Gastrocnemius medialis (tissue), 4 donors: ENCODE measurements at regions not wholly inside any gene's neighbourhood (a gene's known extent, or its start where the extent isn't known, plus 50 kb on each side); places are given as distances from the start of the nearest gene placed in this dataset.

Experiments used
- ATAC-seq, 2 donors: fragments of 150-250 bp; one replicate each; pipeline ENCODE4 v1.9.1; 2016
- DNase-seq, 2 donors: peaks; one replicate each; pipeline ENCODE4 v3.0.0-alpha.2; 2019
- H3K27ac ChIP-seq, 4 donors: fragments of 200-600 bp; sonication (generic); 1 replicate in 1 of 4; 2 replicates in 3 of 4; pipeline ENCODE4 v1.5.1; 2016 to 2018; ENCODE audit warnings: mild to moderate bottlenecking in 2 of 4, moderate library complexity in 1 of 4
- H3K27me3 ChIP-seq, 3 donors: fragments of 200-600 bp; sonication (generic) in 2 of 3; 1 replicate in 1 of 3; 2 replicates in 2 of 3; pipeline versions ENCODE4 v1.5.1 to v1.6.0; 2016 to 2019; ENCODE audit warnings: mild to moderate bottlenecking in 1 of 3, moderate library complexity in 1 of 3
- H3K36me3 ChIP-seq, 2 donors: fragments of 200-600 bp; sonication (generic) in 1 of 2; one replicate each; pipeline ENCODE4 v1.5.1; 2017 to 2018
- H3K4me1 ChIP-seq, 2 donors: fragments of 200-600 bp; sonication (generic) in 1 of 2; one replicate each; pipeline ENCODE4 v1.5.1; 2016 to 2017; ENCODE audit warnings: mild to moderate bottlenecking in 2 of 2
- H3K4me3 ChIP-seq, 4 donors: fragments of 200-600 bp; sonication (generic) in 3 of 4; 1 replicate in 1 of 4; 2 replicates in 3 of 4; pipeline ENCODE4 v1.5.1; 2016 to 2019; ENCODE audit warnings: mild to moderate bottlenecking in 2 of 4
- H3K9me3 ChIP-seq, 3 donors: fragments of 200-600 bp; sonication (generic) in 2 of 3; 1 replicate in 1 of 3; 2 replicates in 2 of 3; pipeline ENCODE4 v1.5.1; 2016 to 2019
- POLR2A ChIP-seq, 2 donors: fragments of 450-650 bp; IDR thresholded peaks; one replicate each; pipeline ENCODE4 v1.6.1; 2017; ENCODE audit warnings: antibody characterized with exemption in 2 of 2, mild to moderate bottlenecking in 2 of 2, moderate library complexity in 2 of 2
- in situ Hi-C, 4 donors: fragments of 200-750 bp; cut with MboI; loops; one replicate each; pipeline versions ENCODE4 v1.15.0 to v1.8.0; 2017; ENCODE audit warnings: low sequenced_read_pairs in 4 of 4
- intact Hi-C: fragments of 100-400 bp; cut with DNase I; formaldehyde crosslinking; loops from one replicate; pipeline ENCODE4 v1.15.1; 2023; ENCODE audit warnings: low total_unique reads
- TF ChIP-seq, protein P1 (sequence below), 5 experiments: fragments of 450-650 bp in 3 of 5; fragments of 200-600 bp in 2 of 5; sonication (generic) in 2 of 5; IDR thresholded peaks in 4 of 5; conservative IDR thresholded peaks in 1 of 5; 1 replicate in 4 of 5; 2 replicates in 1 of 5; pipeline ENCODE4 v1.5.1; 2016 to 2019; ENCODE audit warnings: antibody characterized with exemption in 5 of 5, mild to moderate bottlenecking in 3 of 5, moderate library complexity in 3 of 5

DNA sequence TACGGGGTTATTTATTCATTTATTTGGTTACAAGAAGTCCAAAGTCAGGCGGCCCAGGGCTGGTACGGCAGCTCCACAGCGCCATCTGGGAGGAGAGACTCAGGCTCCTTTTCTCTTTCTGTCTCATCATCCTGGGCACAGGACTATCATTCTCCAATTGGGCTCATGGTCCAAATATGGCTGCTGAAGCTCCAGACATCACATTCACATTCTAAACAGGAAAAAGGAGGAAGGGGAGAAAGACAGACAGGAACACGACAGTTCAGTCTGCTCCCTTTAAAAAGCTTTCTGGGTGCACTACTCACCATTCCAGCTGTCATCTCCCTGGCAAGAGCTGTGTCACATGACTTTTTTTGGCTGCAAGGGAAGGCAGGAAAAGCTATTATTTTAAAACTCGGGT, 74.4 kb upstream of the PDZD8 start:
- no peaks in the 10 kb centered on the region for H3K9me3 ChIP-seq
- no peak overlapping the region for H3K4me3 ChIP-seq
- H3K4me1 ChIP-seq, result no peaks in the 10 kb centered on the region
- H3K27ac ChIP-seq, result no peak overlapping the region
- ATAC-seq, result no peak
- intact Hi-C loops, result no loop called here
- no peaks in the 10 kb centered on the region for H3K36me3 ChIP-seq
- DNase-seq, result no peak
- TF ChIP-seq POLR2A (IDR thresholded peaks at IDR 0.05), result no peak
- TF ChIP-seq, protein P1, sequence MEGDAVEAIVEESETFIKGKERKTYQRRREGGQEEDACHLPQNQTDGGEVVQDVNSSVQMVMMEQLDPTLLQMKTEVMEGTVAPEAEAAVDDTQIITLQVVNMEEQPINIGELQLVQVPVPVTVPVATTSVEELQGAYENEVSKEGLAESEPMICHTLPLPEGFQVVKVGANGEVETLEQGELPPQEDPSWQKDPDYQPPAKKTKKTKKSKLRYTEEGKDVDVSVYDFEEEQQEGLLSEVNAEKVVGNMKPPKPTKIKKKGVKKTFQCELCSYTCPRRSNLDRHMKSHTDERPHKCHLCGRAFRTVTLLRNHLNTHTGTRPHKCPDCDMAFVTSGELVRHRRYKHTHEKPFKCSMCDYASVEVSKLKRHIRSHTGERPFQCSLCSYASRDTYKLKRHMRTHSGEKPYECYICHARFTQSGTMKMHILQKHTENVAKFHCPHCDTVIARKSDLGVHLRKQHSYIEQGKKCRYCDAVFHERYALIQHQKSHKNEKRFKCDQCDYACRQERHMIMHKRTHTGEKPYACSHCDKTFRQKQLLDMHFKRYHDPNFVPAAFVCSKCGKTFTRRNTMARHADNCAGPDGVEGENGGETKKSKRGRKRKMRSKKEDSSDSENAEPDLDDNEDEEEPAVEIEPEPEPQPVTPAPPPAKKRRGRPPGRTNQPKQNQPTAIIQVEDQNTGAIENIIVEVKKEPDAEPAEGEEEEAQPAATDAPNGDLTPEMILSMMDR (IDR thresholded peaks at IDR 0.05 in 4 of 5, conservative IDR thresholded peaks at IDR 0.05 in 1 of 5), result no peak
- H3K27me3 ChIP-seq, result no peaks in the 10 kb centered on the region
- in situ Hi-C loops, result loop anchor here in 1 of 4 donors (25.0 kb wide), 1 partner anchor 237 kb away; no protein-coding TSS in a partner anchor

DNA sequence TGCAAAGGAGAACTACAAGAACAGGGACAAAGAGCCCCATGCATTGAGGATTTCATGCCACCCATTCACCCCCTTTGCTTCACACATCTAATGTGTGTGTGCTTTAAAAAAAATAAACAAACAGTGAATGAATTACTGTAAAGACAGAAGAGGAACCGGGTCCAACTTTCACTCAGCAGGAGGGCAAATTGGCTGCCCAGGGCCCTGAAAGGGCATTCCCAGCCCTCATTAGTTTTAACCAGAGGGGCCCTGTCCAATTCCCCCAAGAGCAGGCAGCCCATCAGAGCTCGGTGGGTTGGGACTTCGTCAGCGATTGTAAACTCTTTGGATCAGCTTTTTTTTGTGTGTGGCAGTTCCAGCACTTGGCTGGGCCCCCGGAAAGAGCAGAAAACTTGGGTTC, 73.6 kb upstream of the PDZD8 start:
- no peak overlapping the region for H3K4me3 ChIP-seq
- intact Hi-C loops (no loop called here), in situ Hi-C loops (loop anchor here in 1 of 4 donors (25.0 kb wide), 1 partner anchor 237 kb away; no protein-coding TSS in a partner anchor)
- ATAC-seq, result no peak
- no peaks in the 10 kb centered on the region for H3K36me3 ChIP-seq
- TF ChIP-seq POLR2A (IDR thresholded peaks at IDR 0.05), result no peak
- TF ChIP-seq, protein P1 (IDR thresholded peaks at IDR 0.05 in 4 of 5, conservative IDR thresholded peaks at IDR 0.05 in 1 of 5), result no peak
- H3K9me3 ChIP-seq, result no peaks in the 10 kb centered on the region
- H3K4me1 ChIP-seq, result no peaks in the 10 kb centered on the region
- no peak for DNase-seq
- no peaks in the 10 kb centered on the region for H3K27me3 ChIP-seq
- no peak overlapping the region for H3K27ac ChIP-seq

DNA sequence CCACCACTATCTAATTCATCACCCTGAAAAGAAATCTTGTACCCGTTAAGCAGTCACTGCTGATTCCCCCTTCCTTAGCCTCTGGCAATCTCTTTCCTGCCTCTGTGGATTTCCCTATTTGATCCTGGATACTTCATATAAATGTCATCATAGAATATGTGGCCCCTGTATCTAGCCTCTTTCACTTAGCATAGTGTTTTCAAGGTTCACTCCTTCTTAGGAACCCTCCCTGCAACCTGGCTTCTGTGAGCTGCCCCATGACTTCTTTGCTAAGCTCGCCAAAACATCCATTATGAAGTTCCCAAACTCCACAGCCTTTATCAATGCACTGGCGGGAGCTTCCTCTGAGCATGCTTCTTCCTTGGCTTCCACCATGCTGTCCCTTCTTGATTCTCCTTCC, 70.8 kb upstream of the PDZD8 start:
- H3K27ac ChIP-seq, result no peak overlapping the region
- TF ChIP-seq, protein P1 (IDR thresholded peaks at IDR 0.05 in 4 of 5, conservative IDR thresholded peaks at IDR 0.05 in 1 of 5), result no peak
- no peak for TF ChIP-seq POLR2A (IDR thresholded peaks at IDR 0.05)
- no peaks in the 10 kb centered on the region for H3K9me3 ChIP-seq
- intact Hi-C loops (no loop called here), in situ Hi-C loops (loop anchor here in 1 of 4 donors (25.0 kb wide), 1 partner anchor 234 kb away; no protein-coding TSS in a partner anchor)
- DNase-seq, result no peak
- no peaks in the 10 kb centered on the region for H3K36me3 ChIP-seq
- no peak for ATAC-seq
- no peak overlapping the region for H3K4me3 ChIP-seq
- H3K4me1 ChIP-seq, result peaks cover 0 to 5% of the 10 kb centered on the region in 2 donors
- peaks cover 0 to 4% (median 0%) of the 10 kb centered on the region in 3 donors for H3K27me3 ChIP-seq

DNA sequence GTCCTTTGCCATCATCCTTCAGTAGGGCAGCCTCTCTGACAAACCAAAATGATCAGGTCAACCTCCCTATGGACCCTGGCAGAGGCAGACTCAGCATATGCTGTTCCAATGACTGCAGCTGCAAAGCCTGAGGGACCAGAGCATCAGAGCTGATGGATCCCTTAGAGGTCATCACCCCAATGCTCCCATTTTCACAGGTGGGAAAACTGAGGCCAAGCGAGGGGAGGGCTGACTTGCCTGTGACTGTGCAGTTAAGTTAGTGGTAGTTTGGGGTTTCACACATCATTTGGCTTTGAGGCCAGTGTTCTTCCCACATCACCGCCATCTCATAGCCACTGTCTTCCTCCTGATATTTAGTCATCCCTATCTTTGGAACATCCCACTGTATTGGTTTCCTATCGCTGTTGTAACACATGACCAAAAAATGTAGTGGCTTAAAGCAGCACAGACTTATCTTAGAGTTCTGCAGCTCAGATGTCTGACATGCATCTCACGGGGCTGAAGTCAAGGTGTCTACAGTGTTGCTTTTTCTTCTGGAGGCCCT, 69.3 kb upstream of the PDZD8 start:
- DNase-seq (no peak), ATAC-seq (no peak)
- no peaks in the 10 kb centered on the region for H3K9me3 ChIP-seq
- in situ Hi-C loops (loop anchor here in 1 of 4 donors (25.0 kb wide), 1 partner anchor 232 kb away; no protein-coding TSS in a partner anchor), intact Hi-C loops (no loop called here)
- peaks cover 0 to 4% (median 0%) of the 10 kb centered on the region in 3 donors for H3K27me3 ChIP-seq
- H3K36me3 ChIP-seq, result no peaks in the 10 kb centered on the region
- TF ChIP-seq, protein P1 (IDR thresholded peaks at IDR 0.05 in 4 of 5, conservative IDR thresholded peaks at IDR 0.05 in 1 of 5), result no peak
- TF ChIP-seq POLR2A (IDR thresholded peaks at IDR 0.05), result no peak
- H3K4me1 ChIP-seq, result peaks cover 0 to 5% of the 10 kb centered on the region in 2 donors
- no peak overlapping the region for H3K27ac ChIP-seq
- no peak overlapping the region for H3K4me3 ChIP-seq
